HCT116 (cell line): ENCODE measurements at regions not wholly inside any gene's neighbourhood (a gene's known extent, or its start where the extent isn't known, plus 50 kb on each side); places are given as distances from the start of the nearest gene placed in this dataset.

ENCODE experiments used
- ATAC-seq: fragments of 200-7000 bp; cut with Tn5 transposase; 2 replicates; pipeline ENCODE4 v1.9.1; 2020; ENCODE audit warnings: mild to moderate bottlenecking, moderate library complexity
- BruUV-seq: library from RNA; stranded (reverse); fragments of 400-500 nt; replicated peaks from 2 replicates; lab custom pipeline; 2021; lab: Mats Ljungman, UMichigan
- CTCF ChIA-PET: fragments of 300-600 bp; sonication (Branson Sonifier 250); formaldehyde crosslinking; loops from one replicate; lab custom pipeline; 2021; ENCODE audit warnings: antibody characterized with exemption; lab: Charles Lee
- POLR2A ChIA-PET: fragments of 300-600, 350-600 bp; sonication (Branson Sonifier 250); formaldehyde crosslinking; loops from one replicate; lab custom pipeline; 2021; ENCODE audit warnings: antibody characterized with exemption; lab: Charles Lee
- RAD21 ChIA-PET, 2 experiments: fragments of 300-600 bp; sonication (Branson Sonifier 250); formaldehyde crosslinking; loops; one replicate each; lab custom pipeline; 2023; ENCODE audit warnings: low total read pairs in 2 of 2; ENCODE audit not compliant: uncharacterized antibody in 2 of 2, unreplicated experiment in 2 of 2, low non-redundant PET in 1 of 2; lab: Charles Lee
- DNase-seq: peaks from one replicate; pipeline ENCODE4 v3.0.0-alpha.2; 2010; ENCODE audit warnings: low read depth, low spot score
- H2AFZ ChIP-seq: fragments of 200-600 bp; shearing (Covaris generic), sonication (generic); 2 replicates; pipeline ENCODE4 v1.6.1; 2017; ENCODE audit warnings: low read depth, mixed run types, mixed read lengths, antibody characterized with exemption, low read length; ENCODE audit not compliant: poor library complexity, severe bottlenecking
- H3K27ac ChIP-seq: 2 replicates; pipeline ENCODE4 v1.5.1; 2012; ENCODE audit warnings: low read depth, low read length
- H3K27me3 ChIP-seq: fragments of 200-600 bp; sonication (generic); 2 replicates; pipeline ENCODE4 v1.6.1; 2016; ENCODE audit warnings: mixed run types, low read length, mixed read lengths; ENCODE audit not compliant: insufficient read depth
- H3K36me3 ChIP-seq, 2 experiments: fragments of 200-500 bp in 1 of 2; fragments of 200-600 bp in 1 of 2; sonication (Bioruptor generic) in 1 of 2; sonication (generic) in 1 of 2; 2 replicates each; pipeline versions ENCODE4 v1.5.1 to v1.6.1; 2014 to 2016; ENCODE audit warnings: low read length in 2 of 2, inconsistent platforms in 1 of 2, mixed read lengths in 1 of 2, mixed run types in 1 of 2; ENCODE audit not compliant: insufficient read depth in 2 of 2, control insufficient read depth in 1 of 2
- H3K4me1 ChIP-seq, 2 experiments: fragments of 200-600 bp in 1 of 2; sonication (generic) in 1 of 2; 2 replicates each; pipeline versions ENCODE4 v1.5.1 to v1.6.1; 2012 to 2017; ENCODE audit warnings: low read length in 2 of 2, inconsistent platforms in 1 of 2, mild to moderate bottlenecking in 1 of 2, mixed read lengths in 1 of 2, mixed run types in 1 of 2, moderate library complexity in 1 of 2; ENCODE audit not compliant: insufficient read depth in 2 of 2, control insufficient read depth in 1 of 2
- H3K4me2 ChIP-seq: fragments of 200-600 bp; sonication (generic); 2 replicates; pipeline ENCODE4 v1.6.1; 2017; ENCODE audit warnings: mixed run types, low read length, mixed read lengths
- H3K4me3 ChIP-seq, 2 experiments: fragments of 200-600 bp in 1 of 2; sonication (generic) in 1 of 2; replicated peaks in 1 of 2; 2 replicates each; pipeline ENCODE4 v1.5.1; 2011 to 2016; ENCODE audit warnings: low read length in 2 of 2, control low read depth in 1 of 2, low read depth in 1 of 2, mild to moderate bottlenecking in 1 of 2, mixed read lengths in 1 of 2, mixed run types in 1 of 2
- H3K79me2 ChIP-seq: fragments of 200-600 bp; sonication (generic); 2 replicates; pipeline ENCODE4 v1.6.1; 2017; ENCODE audit warnings: mild to moderate bottlenecking, mixed run types, low read length, moderate library complexity, mixed read lengths; ENCODE audit not compliant: insufficient read depth
- H3K9ac ChIP-seq: fragments of 200-600 bp; sonication (generic); 2 replicates; pipeline ENCODE4 v1.6.1; 2016; ENCODE audit warnings: low read length, mixed read lengths
- H3K9me2 ChIP-seq: fragments of 200-600 bp; sonication (generic), shearing (Covaris generic); 2 replicates; pipeline ENCODE4 v1.6.1; 2017; ENCODE audit warnings: mixed run types, mild to moderate bottlenecking, moderate library complexity; ENCODE audit not compliant: insufficient read depth
- H3K9me3 ChIP-seq, 2 experiments: fragments of 200-500 bp in 1 of 2; fragments of 200-600 bp in 1 of 2; sonication (Bioruptor generic) in 1 of 2; sonication (generic) in 1 of 2; 2 replicates each; pipeline ENCODE4 v1.6.1; 2014 to 2017; ENCODE audit warnings: low read length in 2 of 2, mixed read lengths in 2 of 2, inconsistent platforms in 1 of 2, low read depth in 1 of 2, mild to moderate bottlenecking in 1 of 2, mixed run types in 1 of 2, moderate library complexity in 1 of 2; ENCODE audit not compliant: control insufficient read depth in 1 of 2, insufficient read depth in 1 of 2
- H4K20me1 ChIP-seq: fragments of 200-600 bp; sonication (generic), shearing (Covaris generic); 2 replicates; pipeline ENCODE4 v1.6.1; 2017; ENCODE audit warnings: mixed run types, mild to moderate bottlenecking, moderate library complexity; ENCODE audit not compliant: insufficient read depth
- CEBPB ChIP-seq: IDR thresholded peaks from 2 replicates; pipeline ENCODE4 v1.6.1; 2012; ENCODE audit warnings: low read depth
- POLR2AphosphoS5 ChIP-seq: IDR thresholded peaks from 2 replicates; pipeline ENCODE4 v1.6.1; 2011; ENCODE audit warnings: mild to moderate bottlenecking, low read depth, low read length, moderate library complexity
- ZFX ChIP-seq: fragments of 450-650 bp; IDR thresholded peaks from 2 replicates; pipeline ENCODE4 v1.6.1; 2017
- intact Hi-C: fragments of 100-400 bp; cut with micrococcal nuclease; formaldehyde crosslinking; loops from 2 replicates; pipeline ENCODE4 v1.10.0; 2022

GRCh38 chrX:45755703-45756102 lies 555.0 kb upstream of the DIPK2B start:
- intact Hi-C loops = loop anchor here (5.0 kb wide), 1 partner anchor 238 kb away; no protein-coding TSS in a partner anchor
- POLR2A ChIA-PET = interaction anchor here (1.0 kb wide), 1 partner anchor 10 kb away, joined by 3 read pairs; no protein-coding TSS in a partner anchor
- Histone ChIP-seq H3K27ac (peak overlapping the region; percentile 94), H3K4me1 (peaks cover 87 to 96% of the 10 kb centered on the region in 2 experiments), H3K9ac (peak overlapping the region; percentile 38), H3K9me3 (no peaks in the 10 kb centered on the region), H3K4me3 (no peak overlapping the region), H2AFZ (no peak overlapping the region), H3K9me2 (no peaks in the 10 kb centered on the region), H3K27me3 (no peaks in the 10 kb centered on the region), H4K20me1 (peaks cover 5% of the 10 kb centered on the region; the same call in 1 of the 2 replicates), H3K79me2 (peaks cover 99% of the 10 kb centered on the region), H3K4me2 (peak overlapping the region; percentile 42; the same call in 1 of the 2 replicates), H3K36me3 (peaks cover 0 to 33% of the 10 kb centered on the region in 2 experiments; a peak in 3 of 4 replicates)
- ATAC-seq (peak; percentile 32; the same call in 1 of the 2 replicates), DNase-seq (no peak)
- CTCF ChIA-PET = interaction anchor here (1.3 kb wide), 1 partner anchor 240 kb away, joined by 3 read pairs; no protein-coding TSS in a partner anchor
- BruUV-seq = no TSS peak
- TF ChIP-seq ZFX (no peak), POLR2AphosphoS5 (peak; percentile 54; the same call in 1 of the 2 replicates)
- RAD21 ChIA-PET = no interaction called here

GRCh38 chrX:45751156-45751555 lies 550.5 kb upstream of the DIPK2B start:
- H3K9me3 ChIP-seq = no peaks in the 10 kb centered on the region
- H3K9ac ChIP-seq = peak overlapping the region; percentile 52
- peaks cover 98% of the 10 kb centered on the region for H3K79me2 ChIP-seq
- H3K36me3 ChIP-seq = peaks cover 0 to 28% of the 10 kb centered on the region in 2 experiments; a peak in 3 of 4 replicates
- H4K20me1 ChIP-seq = no peaks in the 10 kb centered on the region; the same call in 1 of the 2 replicates
- DNase-seq (no peak), ATAC-seq (no peak)
- H3K27me3 ChIP-seq = no peaks in the 10 kb centered on the region
- CTCF ChIA-PET = no interaction called here
- TF ChIP-seq CEBPB (no peak), POLR2AphosphoS5 (peak; percentile 48)
- BruUV-seq = no TSS peak
- H3K4me2 ChIP-seq = peak overlapping the region; percentile 45
- POLR2A ChIA-PET = no interaction called here
- RAD21 ChIA-PET = no interaction called here
- H3K4me1 ChIP-seq = peaks cover 77 to 95% of the 10 kb centered on the region in 2 experiments
- intact Hi-C loops = no loop called here
- H2AFZ ChIP-seq = no peak overlapping the region
- H3K9me2 ChIP-seq = no peaks in the 10 kb centered on the region
- no peak overlapping the region for H3K4me3 ChIP-seq
- peak overlapping the region; percentile 94 for H3K27ac ChIP-seq
